ENCODE measurements at regions not wholly inside any gene's neighbourhood (a gene's known extent, or its start where the extent isn't known, plus 50 kb on each side); places are given as distances from the start of the nearest gene placed in this dataset.

DNA sequence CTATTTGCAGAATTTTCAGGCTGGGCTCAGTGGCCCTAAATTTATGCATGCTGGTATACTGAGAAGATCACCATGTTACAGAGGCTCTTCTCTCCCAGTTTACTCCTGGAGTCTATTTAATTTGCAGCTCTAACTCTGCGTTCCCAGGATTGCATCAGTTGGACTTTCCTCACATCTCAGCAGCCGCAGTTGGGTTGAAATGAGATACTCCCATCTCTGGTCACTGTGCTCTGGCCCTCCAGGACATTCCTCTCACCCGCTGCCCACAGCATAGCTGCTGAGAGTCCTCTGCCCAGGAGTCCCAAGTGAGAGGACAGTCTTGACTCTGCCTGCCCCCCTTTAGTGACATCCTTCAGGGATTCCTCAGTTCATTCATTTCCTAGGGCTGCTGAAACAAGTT is 150.9 kb downstream of the LACC1 start:
- Histone ChIP-seq H3K36me3 (ENCODE audit: insufficient read depth) (no peaks in the 10 kb centered on the region), H3K27me3 (ENCODE audit: insufficient read depth) (no peaks in the 10 kb centered on the region), H3K4me2 (no peak overlapping the region), H3K4me3 (no peak overlapping the region), H3K27ac (ENCODE audit: low read depth) (no peak overlapping the region), H3K4me1 (ENCODE audit: insufficient read depth) (0 out of 2 replicates have a peak, but pooled peaks cover 11% of the 10 kb centered on the region), H4K20me1 (replicated peaks; ENCODE audit: insufficient read depth) (no peaks in the 10 kb centered on the region), H3K79me2 (replicated peaks; ENCODE audit: insufficient read depth) (no peaks in the 10 kb centered on the region), H2AFZ (no peak overlapping the region), H3F3A (replicated peaks; ENCODE audit: low read depth) (no peaks in the 10 kb centered on the region), H3K9me2 (ENCODE audit: insufficient read depth) (peaks cover 15% of the 10 kb centered on the region; the same call in 1 of the 2 replicates)
- Mint-ChIP-seq H3K36me3 (ENCODE audit: low read depth) (no peaks in the 10 kb centered on the region), H3K4me3 (no peak overlapping the region), H3K4me1 (peaks cover 14% of the 10 kb centered on the region), H3K27me3 (ENCODE audit: insufficient read depth, low read depth, poor library complexity) (no peaks in the 10 kb centered on the region), H3K27ac (no peak overlapping the region), H3K9me3 (no peaks in the 10 kb centered on the region)
- DNase-seq (ENCODE audit: low spot score) (no peak), ATAC-seq (no peak)
- TF ChIP-seq, protein P1, sequence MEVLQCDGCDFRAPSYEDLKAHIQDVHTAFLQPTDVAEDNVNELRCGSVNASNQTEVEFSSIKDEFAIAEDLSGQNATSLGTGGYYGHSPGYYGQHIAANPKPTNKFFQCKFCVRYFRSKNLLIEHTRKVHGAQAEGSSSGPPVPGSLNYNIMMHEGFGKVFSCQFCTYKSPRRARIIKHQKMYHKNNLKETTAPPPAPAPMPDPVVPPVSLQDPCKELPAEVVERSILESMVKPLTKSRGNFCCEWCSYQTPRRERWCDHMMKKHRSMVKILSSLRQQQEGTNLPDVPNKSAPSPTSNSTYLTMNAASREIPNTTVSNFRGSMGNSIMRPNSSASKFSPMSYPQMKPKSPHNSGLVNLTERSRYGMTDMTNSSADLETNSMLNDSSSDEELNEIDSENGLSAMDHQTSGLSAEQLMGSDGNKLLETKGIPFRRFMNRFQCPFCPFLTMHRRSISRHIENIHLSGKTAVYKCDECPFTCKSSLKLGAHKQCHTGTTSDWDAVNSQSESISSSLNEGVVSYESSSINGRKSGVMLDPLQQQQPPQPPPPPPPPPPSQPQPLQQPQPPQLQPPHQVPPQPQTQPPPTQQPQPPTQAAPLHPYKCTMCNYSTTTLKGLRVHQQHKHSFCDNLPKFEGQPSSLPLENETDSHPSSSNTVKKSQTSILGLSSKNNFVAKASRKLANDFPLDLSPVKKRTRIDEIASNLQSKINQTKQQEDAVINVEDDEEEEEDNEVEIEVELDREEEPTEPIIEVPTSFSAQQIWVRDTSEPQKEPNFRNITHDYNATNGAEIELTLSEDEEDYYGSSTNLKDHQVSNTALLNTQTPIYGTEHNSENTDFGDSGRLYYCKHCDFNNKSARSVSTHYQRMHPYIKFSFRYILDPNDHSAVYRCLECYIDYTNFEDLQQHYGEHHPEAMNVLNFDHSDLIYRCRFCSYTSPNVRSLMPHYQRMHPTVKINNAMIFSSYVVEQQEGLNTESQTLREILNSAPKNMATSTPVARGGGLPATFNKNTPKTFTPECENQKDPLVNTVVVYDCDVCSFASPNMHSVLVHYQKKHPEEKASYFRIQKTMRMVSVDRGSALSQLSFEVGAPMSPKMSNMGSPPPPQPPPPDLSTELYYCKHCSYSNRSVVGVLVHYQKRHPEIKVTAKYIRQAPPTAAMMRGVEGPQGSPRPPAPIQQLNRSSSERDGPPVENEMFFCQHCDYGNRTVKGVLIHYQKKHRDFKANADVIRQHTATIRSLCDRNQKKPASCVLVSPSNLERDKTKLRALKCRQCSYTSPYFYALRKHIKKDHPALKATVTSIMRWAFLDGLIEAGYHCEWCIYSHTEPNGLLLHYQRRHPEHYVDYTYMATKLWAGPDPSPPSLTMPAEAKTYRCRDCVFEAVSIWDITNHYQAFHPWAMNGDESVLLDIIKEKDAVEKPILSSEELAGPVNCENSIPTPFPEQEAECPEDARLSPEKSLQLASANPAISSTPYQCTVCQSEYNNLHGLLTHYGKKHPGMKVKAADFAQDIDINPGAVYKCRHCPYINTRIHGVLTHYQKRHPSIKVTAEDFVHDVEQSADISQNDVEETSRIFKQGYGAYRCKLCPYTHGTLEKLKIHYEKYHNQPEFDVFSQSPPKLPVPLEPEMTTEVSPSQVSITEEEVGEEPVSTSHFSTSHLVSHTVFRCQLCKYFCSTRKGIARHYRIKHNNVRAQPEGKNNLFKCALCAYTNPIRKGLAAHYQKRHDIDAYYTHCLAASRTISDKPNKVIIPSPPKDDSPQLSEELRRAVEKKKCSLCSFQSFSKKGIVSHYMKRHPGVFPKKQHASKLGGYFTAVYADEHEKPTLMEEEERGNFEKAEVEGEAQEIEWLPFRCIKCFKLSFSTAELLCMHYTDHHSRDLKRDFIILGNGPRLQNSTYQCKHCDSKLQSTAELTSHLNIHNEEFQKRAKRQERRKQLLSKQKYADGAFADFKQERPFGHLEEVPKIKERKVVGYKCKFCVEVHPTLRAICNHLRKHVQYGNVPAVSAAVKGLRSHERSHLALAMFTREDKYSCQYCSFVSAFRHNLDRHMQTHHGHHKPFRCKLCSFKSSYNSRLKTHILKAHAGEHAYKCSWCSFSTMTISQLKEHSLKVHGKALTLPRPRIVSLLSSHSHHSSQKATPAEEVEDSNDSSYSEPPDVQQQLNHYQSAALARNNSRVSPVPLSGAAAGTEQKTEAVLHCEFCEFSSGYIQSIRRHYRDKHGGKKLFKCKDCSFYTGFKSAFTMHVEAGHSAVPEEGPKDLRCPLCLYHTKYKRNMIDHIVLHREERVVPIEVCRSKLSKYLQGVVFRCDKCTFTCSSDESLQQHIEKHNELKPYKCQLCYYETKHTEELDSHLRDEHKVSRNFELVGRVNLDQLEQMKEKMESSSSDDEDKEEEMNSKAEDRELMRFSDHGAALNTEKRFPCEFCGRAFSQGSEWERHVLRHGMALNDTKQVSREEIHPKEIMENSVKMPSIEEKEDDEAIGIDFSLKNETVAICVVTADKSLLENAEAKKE (CRISPR knock-in tag; IDR thresholded peaks at IDR 0.05) = no peak
- TF ChIP-seq NANOG (IDR thresholded peaks at IDR 0.05; ENCODE audit: borderline replicate concordance) = no peak
- no peak for TF ChIP-seq STAT1 (IDR thresholded peaks at IDR 0.05; ENCODE audit: unreplicated experiment)
- TF ChIP-seq, protein P2, sequence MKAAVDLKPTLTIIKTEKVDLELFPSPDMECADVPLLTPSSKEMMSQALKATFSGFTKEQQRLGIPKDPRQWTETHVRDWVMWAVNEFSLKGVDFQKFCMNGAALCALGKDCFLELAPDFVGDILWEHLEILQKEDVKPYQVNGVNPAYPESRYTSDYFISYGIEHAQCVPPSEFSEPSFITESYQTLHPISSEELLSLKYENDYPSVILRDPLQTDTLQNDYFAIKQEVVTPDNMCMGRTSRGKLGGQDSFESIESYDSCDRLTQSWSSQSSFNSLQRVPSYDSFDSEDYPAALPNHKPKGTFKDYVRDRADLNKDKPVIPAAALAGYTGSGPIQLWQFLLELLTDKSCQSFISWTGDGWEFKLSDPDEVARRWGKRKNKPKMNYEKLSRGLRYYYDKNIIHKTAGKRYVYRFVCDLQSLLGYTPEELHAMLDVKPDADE (IDR thresholded peaks at IDR 0.05) = no peak
- TF ChIP-seq, protein P3, sequence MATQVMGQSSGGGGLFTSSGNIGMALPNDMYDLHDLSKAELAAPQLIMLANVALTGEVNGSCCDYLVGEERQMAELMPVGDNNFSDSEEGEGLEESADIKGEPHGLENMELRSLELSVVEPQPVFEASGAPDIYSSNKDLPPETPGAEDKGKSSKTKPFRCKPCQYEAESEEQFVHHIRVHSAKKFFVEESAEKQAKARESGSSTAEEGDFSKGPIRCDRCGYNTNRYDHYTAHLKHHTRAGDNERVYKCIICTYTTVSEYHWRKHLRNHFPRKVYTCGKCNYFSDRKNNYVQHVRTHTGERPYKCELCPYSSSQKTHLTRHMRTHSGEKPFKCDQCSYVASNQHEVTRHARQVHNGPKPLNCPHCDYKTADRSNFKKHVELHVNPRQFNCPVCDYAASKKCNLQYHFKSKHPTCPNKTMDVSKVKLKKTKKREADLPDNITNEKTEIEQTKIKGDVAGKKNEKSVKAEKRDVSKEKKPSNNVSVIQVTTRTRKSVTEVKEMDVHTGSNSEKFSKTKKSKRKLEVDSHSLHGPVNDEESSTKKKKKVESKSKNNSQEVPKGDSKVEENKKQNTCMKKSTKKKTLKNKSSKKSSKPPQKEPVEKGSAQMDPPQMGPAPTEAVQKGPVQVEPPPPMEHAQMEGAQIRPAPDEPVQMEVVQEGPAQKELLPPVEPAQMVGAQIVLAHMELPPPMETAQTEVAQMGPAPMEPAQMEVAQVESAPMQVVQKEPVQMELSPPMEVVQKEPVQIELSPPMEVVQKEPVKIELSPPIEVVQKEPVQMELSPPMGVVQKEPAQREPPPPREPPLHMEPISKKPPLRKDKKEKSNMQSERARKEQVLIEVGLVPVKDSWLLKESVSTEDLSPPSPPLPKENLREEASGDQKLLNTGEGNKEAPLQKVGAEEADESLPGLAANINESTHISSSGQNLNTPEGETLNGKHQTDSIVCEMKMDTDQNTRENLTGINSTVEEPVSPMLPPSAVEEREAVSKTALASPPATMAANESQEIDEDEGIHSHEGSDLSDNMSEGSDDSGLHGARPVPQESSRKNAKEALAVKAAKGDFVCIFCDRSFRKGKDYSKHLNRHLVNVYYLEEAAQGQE (IDR thresholded peaks at IDR 0.05; ENCODE audit: unreplicated experiment) = no peak
- no peak for TF ChIP-seq EZH2phosphoT487 (IDR thresholded peaks at IDR 0.05; ENCODE audit: unreplicated experiment)
- no peak for TF ChIP-seq ZNF114 (CRISPR knock-in tag; IDR thresholded peaks at IDR 0.05)
- TF ChIP-seq, protein P4, sequence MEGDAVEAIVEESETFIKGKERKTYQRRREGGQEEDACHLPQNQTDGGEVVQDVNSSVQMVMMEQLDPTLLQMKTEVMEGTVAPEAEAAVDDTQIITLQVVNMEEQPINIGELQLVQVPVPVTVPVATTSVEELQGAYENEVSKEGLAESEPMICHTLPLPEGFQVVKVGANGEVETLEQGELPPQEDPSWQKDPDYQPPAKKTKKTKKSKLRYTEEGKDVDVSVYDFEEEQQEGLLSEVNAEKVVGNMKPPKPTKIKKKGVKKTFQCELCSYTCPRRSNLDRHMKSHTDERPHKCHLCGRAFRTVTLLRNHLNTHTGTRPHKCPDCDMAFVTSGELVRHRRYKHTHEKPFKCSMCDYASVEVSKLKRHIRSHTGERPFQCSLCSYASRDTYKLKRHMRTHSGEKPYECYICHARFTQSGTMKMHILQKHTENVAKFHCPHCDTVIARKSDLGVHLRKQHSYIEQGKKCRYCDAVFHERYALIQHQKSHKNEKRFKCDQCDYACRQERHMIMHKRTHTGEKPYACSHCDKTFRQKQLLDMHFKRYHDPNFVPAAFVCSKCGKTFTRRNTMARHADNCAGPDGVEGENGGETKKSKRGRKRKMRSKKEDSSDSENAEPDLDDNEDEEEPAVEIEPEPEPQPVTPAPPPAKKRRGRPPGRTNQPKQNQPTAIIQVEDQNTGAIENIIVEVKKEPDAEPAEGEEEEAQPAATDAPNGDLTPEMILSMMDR (conservative IDR thresholded peaks at IDR 0.05; ENCODE audit: low read depth in 2 of 2) = no peak
